ENCODE measurements at regions not wholly inside any gene's neighbourhood (a gene's known extent, or its start where the extent isn't known, plus 50 kb on each side); places are given as distances from the start of the nearest gene placed in this dataset.
"Not testable (repeated sequence)": the region's sequence is repeated elsewhere in the genome, so short reads cannot be mapped to it uniquely, and the experiment has no call there.

- not testable (repeated sequence) for TF ChIP-seq EZH2 (IDR thresholded peaks at IDR 0.05; ENCODE audit: insufficient read depth, poor library complexity, severe bottlenecking); EZH2phosphoT487 (IDR thresholded peaks at IDR 0.05; ENCODE audit: insufficient read depth, low read depth)
Observed at GRCh38 chr21:20502915-20503314, 495.3 kb upstream of the NCAM2 start.
